ENCODE measurements at regions not wholly inside any gene's neighbourhood (a gene's known extent, or its start where the extent isn't known, plus 50 kb on each side); places are given as distances from the start of the nearest gene placed in this dataset.

DNA sequence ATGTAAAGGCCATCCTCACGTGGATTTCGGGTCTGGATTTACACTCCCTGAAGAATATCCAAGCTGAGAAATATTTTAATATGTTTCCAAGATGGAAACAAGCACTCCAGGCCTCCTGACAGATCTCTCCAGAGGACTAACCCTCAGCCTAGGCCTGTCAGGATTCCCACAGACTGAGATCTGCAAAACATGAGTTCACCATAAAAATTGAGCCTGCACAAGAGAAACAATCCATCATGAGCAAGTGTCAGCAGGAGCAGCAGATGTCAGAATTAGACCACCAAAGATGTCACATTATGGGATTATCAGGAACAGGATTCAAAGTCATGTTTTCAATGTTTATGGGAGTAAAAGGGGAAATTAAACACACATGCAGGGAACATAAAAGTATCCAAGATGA lies 191.3 kb downstream of the TFCP2L1 start:
- 42 to 72% (median 49%) methylated on average over 2 of the region's 2 CpGs for WGBS, 3 donors
- H3K27ac ChIP-seq (ENCODE audit: low read depth, low read length), result no peak overlapping the region

DNA sequence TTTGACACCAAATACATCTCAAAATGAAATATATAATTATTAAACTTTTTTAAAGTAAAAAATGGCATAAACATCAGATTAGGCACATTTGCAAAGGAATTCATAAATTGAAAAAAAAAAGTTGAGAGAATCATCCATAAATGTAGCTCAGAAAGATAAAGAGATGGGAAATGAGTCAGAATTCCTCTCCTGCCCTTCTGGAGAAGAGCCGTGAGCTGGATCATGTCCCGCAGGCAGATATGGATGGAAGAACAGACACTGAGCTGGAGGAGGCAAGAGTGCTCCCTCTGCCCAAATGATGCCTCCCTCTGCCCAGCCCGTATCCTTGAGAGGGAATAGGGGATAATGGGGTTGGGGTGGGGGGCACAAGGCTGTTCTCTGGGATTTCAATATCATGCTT lies 190.9 kb downstream of the TFCP2L1 start:
- no peak overlapping the region for H3K27ac ChIP-seq (ENCODE audit: low read depth, low read length)
- 53 to 74% (median 69%) methylated on average over 3 of the region's 3 CpGs for WGBS, 3 donors

DNA sequence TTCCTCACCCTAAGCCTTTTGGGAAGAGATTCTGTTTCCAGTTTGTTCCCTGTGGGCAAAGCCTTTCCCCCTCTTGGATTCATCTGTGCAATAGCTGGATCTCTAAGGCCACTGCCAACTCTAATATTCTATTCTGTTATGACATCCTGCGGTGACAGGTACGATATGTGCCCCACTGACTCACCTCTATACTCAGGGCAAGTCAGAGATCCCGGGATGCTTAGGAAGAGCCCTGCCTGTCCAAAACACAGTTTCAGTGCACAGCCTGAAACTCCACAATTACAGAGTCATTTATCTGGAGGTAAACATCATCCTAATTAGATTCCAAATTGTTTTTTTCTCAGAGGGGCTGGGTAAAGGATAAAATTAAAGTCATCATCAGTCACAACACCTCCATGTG lies 190.2 kb downstream of the TFCP2L1 start:
- H3K27ac ChIP-seq (ENCODE audit: low read depth, low read length), result no peak overlapping the region
- 77 to 82% (median 82%) methylated on average over 3 of the region's 3 CpGs for WGBS, 3 donors

DNA sequence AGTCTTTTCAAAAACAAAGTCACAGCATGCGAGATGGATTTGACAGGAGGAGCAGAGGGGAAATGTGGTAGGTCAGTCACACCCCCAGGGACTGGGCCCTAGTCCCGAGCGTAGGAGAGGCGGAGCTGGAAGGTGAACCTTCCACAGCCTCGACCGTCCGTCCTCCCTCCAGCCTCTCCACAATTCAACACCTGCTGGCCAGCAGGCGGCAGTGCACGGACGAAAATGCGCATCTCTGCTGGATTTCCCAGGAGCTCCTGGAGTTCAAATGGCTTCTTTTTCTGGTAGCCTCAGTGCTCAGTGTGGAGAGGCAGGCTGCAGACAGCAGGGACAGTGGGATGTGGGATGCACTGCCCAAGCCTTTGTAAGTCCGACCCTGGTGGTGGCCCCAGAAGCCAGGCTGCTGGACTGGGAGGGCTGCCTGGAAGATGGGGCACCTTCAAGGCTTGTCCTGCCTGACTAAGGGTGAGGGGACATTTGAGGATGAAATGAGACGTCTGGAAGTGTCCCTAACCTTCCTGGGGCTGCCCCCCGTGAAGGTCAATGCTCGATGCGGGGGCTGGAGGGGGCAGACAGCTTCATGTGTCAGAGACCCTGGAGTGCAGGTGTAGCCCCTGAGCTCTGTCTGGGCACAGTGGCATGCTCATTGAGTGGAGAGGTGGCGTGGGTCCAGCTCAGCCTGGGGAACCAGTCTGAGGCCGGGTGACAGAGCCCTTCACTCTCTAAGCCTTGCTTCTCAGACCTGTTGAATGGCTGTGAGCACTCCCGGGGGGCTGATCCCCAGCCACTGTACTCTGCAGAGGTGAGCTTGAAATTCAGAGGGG lies 189.5 kb downstream of the TFCP2L1 start:
- H3K27ac ChIP-seq (ENCODE audit: low read depth, low read length), result no peak overlapping the region
- 23 to 38% (median 33%) methylated on average over 19 of the region's 19 CpGs for WGBS, 3 donors

DNA sequence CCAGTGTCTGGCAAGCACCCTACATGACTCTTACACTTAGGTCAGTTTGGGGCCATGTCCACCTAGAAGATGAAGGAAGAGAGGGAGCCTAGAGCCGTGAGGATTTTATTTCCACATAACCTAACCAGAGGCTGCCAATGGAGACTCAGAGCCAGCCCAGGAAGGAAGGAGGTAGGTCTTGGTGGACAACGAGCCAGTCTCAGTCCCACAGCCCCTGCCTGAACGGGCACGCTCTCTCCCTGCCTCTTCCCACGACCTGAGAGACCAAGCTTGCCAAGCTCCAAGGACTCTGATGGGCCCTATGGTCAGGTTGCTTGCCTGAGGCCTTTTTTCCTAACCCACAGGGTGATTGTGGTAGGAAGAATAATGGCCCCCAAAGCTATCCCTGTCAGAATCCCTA lies 188.4 kb downstream of the TFCP2L1 start:
- H3K27ac ChIP-seq (ENCODE audit: low read depth, low read length), result no peak overlapping the region
- 69 to 75% (median 71%) methylated on average over 5 of the region's 5 CpGs for WGBS, 3 donors

DNA sequence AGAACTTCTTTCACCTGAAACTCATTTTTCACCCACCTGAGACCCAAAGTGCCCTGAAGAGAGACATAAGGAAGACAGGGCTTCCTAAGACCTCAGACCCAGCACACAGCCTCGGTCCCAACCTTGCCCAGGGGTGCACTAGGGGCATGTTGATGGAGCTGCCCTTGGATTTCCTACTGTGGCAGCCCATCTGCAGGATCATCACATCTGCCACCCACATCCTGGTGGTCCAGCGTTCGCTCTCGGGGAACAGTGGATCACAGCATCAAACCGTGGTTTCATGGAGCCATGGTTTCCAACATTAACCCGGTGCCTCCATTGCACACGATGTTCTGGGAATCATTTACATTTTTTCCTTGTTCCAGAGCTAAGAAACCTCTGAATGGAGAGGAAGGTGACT lies 186.4 kb downstream of the TFCP2L1 start:
- WGBS, 3 donors, result 87 to 92% (median 91%) methylated on average over 7 of the region's 7 CpGs
- no peak overlapping the region for H3K27ac ChIP-seq (ENCODE audit: low read depth, low read length)

DNA sequence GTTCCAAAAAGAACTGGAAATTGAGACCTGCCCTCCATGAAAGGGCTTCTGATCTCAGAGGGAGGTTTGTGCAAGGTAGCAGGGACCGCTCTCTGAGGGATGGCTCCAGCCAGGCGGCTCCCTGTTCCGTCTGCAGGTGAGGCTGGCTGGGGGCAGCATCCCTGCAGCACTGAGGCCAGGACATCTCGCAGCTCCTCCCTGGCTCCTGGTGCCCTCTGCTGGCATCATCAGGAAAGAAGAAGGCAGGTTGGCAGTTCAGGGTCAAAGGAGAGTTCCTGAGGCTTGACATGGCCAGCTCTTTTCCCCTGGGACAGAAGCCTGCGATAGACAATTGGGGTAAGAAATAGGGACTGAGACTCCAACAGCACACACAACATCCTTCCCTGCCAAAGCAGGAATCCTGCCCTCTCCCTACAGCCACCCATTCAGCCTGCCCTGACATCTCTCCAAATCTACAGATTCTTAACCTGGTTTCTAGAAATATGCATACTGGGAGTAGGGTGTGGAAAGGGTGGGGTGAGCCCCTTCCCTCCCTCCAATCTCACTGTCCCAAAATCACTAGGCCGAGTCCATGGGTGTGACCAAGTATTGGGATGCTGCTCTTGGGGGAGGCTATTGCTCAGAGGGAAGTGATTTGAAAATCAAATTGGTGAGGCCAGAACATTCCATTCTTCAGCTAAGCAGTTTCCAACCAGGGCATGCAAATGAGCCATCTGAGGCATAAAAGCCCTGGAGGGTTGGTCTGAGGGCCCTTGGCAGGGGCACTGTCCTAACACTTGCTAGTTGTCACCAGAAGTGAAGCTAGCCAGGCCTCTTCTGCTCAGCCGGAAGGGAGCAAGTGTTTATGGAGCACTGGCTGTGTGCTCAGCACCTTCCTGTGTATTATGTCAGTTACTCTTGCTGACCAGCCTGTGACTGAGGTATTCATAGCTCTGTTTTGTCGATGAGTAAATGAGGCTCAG lies 185.4 kb downstream of the TFCP2L1 start:
- H3K27ac ChIP-seq (ENCODE audit: low read depth, low read length), result no peak overlapping the region

GRCh38 chr2:121101093-121101715 lies 183.8 kb downstream of the TFCP2L1 start:
- 76 to 84% (median 77%) methylated on average over 10 of the region's 10 CpGs for WGBS, 3 donors
- H3K27ac ChIP-seq (ENCODE audit: low read depth, low read length), result no peak overlapping the region

More for the DNA sequence above, 185.4 kb downstream of the TFCP2L1 start:
- WGBS, 3 donors, result 60 to 71% (median 65%) methylated on average over 8 of the region's 8 CpGs

DNA sequence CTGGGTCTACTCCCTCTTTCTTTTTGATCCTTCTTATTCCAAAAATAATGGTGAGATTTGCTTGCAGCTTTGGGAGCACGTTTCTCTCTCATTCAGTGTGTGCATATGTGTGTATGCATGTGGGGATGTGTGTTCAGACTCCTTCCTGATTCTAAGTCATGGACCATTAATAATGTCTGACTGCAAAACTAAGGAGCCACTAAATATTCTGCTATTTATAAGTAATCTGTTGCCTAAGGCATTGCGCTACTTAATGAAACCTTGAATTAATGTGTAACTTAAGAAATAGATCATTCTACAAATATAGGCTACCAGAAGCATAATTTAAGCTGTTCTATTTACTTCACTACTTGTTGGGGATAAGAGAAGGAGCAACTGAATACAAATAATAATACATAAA lies 182.1 kb downstream of the TFCP2L1 start:
- H3K27ac ChIP-seq (ENCODE audit: low read depth, low read length), result no peak overlapping the region
- 70 to 85% (median 80%) methylated on average over 2 of the region's 2 CpGs for WGBS, 3 donors

DNA sequence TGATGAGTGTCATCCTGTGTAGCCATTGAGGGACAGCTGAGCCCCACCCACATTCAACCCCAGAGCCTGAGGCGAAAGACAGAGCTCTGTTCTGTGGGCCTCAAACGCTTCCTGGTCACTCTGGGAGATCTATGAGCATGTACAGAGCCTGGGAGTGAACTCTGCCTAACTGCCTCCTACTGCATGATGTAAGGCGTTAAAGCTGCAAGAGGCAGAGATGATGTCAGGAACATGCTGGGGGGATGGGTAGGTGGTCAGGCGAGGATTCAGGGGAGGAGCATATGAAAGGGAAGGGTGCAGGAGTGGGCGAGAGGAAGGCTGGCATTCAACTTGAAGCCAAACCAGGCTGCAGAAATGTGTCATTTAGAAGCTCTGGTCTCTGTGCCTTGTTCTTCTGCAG lies 181.0 kb downstream of the TFCP2L1 start:
- WGBS, 3 donors, result 55 to 73% (median 62%) methylated on average over 5 of the region's 5 CpGs
- H3K27ac ChIP-seq (ENCODE audit: low read depth, low read length), result no peak overlapping the region

GRCh38 chr2:121104721-121105141 lies 180.3 kb downstream of the TFCP2L1 start:
- H3K27ac ChIP-seq (ENCODE audit: low read depth, low read length), result no peak overlapping the region
- 55 to 70% (median 60%) methylated on average over 10 of the region's 10 CpGs for WGBS, 3 donors

DNA sequence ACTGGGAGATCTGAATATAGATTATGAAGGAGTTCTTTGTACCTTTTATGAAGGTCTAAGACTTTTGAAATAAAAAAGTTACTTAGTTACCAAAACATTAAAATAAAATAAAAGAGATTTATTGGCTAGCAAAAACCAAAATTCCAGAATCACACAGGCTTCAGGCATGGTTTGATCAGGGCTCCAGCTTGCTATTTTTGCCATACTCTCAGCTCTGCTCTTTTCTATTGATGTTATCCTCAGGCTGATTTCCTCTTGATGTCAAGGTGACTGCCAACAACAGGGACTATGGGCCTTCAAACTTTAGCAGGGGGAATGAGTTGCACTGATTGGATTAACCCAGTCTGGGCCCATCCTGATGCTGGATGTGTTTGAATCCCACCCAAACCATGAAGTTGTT lies 174.1 kb downstream of the TFCP2L1 start:
- no peak overlapping the region for H3K27ac ChIP-seq (ENCODE audit: low read depth, low read length)

DNA sequence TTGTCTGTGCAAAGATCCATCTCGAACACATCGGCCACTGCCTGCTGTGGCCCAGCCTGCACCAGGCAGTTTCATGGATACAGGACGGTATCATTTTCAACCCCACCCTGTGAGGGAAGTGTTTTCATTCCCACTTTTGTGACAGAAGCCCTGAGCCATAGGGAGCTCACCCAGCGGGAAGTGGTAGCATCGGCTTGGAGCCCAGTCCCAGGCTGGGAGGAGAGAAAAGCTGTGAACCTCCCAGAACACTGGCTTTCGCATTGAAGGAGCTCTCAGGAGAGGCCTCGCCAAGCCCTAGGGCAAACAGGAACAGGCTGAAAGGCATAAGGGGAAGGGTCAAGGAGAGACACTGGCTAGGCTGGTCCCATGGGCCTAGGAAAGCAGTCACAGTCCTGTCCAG lies 166.1 kb downstream of the TFCP2L1 start:
- H3K27ac ChIP-seq (ENCODE audit: low read depth, low read length), result no peak overlapping the region
- WGBS, 3 donors, result 86 to 90% (median 87%) methylated on average over 7 of the region's 7 CpGs

DNA sequence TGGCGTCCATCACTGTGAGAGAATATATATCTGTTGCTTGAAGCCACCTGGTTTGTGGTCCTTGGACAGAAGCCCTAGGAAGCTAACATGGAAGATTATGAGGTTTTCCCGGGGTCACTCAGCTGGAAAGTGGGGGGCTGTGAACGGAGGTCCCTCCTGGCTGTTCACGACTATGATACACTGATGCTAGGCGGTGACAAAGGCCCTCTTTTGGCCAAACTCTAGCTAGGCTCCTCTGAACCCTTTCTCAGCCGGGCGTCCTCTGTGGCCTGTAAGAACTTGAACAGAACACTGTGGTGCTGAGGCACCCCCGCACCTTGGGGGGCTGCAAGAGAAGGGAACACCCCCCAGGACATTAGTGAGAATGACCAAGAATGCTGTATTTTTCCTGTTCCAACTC lies 164.6 kb downstream of the TFCP2L1 start:
- no peak overlapping the region for H3K27ac ChIP-seq (ENCODE audit: low read depth, low read length)
- WGBS, 3 donors, result 92% methylated on average over 8 of the region's 8 CpGs

DNA sequence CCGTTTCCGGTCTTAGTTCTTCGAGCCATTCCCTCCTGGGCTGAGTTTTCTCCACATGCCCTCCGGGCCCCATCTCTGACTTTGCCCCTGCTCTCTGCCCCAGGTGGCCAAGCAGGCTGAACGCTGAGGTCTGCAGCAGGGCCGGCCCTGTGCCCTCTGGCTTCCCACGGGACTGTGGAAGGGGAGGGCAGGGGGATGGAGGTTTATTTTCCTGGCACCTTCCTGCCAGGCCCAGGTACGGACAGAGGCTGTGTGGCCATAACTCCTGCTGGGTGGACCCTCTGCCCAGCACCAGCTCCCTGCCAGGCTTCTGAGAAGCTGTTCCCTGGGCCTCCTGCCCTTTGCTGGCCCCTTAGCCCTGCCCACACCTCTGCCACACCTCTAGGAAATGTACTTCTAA lies 164.0 kb downstream of the TFCP2L1 start:
- H3K27ac ChIP-seq (ENCODE audit: low read depth, low read length), result no peak overlapping the region
- 77 to 86% (median 84%) methylated on average over 7 to 8 of the region's 8 CpGs for WGBS, 3 donors

DNA sequence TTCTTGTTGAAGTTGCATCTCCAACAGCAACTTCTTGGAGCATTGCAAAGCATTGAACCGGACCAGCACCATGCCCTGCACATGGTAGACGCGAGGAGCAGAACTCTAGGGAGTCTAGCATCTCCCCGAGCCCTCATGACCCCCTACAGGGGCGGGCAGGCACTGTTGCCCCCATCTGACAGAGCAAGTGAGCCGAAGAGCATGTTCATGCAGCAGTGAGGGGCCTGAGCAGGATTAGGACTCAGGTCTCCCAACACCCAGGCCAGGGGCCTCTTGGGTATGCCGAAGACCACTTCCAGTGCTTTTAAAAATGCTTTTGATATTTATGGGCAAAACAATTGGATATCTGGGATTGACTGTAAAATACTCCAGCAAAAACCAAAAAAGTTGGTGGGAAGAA lies 163.3 kb downstream of the TFCP2L1 start:
- 87 to 93% (median 92%) methylated on average over 7 of the region's 7 CpGs for WGBS, 3 donors
- H3K27ac ChIP-seq (ENCODE audit: low read depth, low read length), result no peak overlapping the region

GRCh38 chr2:121123268-121123667 lies 161.7 kb downstream of the TFCP2L1 start:
- 92 to 96% (median 94%) methylated on average over 10 of the region's 10 CpGs for WGBS, 3 donors
- no peak overlapping the region for H3K27ac ChIP-seq (ENCODE audit: low read depth, low read length)

- no peak overlapping the region for H3K27ac ChIP-seq (ENCODE audit: low read depth, low read length)
These were observed 160.7 kb downstream of the TFCP2L1 start for GRCh38 chr2:121124330-121124729.

- WGBS, 3 donors, result 39 to 76% (median 50%) methylated on average over 1 of the region's 1 CpG
- H3K27ac ChIP-seq (ENCODE audit: low read depth, low read length), result no peak overlapping the region
These were observed 159.7 kb downstream of the TFCP2L1 start for GRCh38 chr2:121125350-121125749.

Data from adipose tissue (tissue), 3 donors.